NB4 (cell line): ENCODE measurements at regions not wholly inside any gene's neighbourhood (a gene's known extent, or its start where the extent isn't known, plus 50 kb on each side); places are given as distances from the start of the nearest gene placed in this dataset.

Experiments
- MAX ChIP-seq: IDR thresholded peaks from 2 replicates; pipeline ENCODE4 v1.6.1; 2011; ENCODE audit warnings: low read depth, low read length
- POLR2A ChIP-seq: IDR thresholded peaks from 2 replicates; pipeline ENCODE4 v1.6.1; 2011; ENCODE audit warnings: mild to moderate bottlenecking; ENCODE audit not compliant: insufficient read length; ENCODE audit errors: extremely low read depth

GRCh38 chr10:33009244-33010131, 51.5 kb upstream of the ITGB1 start:
- no peak for TF ChIP-seq MAX
- TF ChIP-seq POLR2A, result no peak
